ENCODE measurements at regions not wholly inside any gene's neighbourhood (a gene's known extent, or its start where the extent isn't known, plus 50 kb on each side); places are given as distances from the start of the nearest gene placed in this dataset.

DNA sequence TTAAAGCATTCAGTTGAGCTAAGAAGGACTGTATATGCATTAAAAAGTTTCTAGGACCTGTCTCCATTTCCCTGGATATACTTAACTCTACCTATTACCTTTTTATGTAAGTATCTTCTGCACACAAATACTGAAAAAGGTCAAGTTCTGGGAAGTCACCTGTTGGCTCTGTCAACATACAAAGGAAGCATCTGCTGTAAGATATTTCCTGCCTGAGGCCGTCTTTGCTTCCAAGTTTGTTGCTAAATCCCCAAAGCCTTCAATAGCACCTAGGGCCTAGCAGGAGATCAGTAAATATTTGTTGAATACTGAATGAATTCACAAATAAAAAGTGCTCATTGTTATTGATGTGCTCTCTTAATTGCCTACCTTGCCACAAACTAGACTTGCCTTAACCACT lies 188.4 kb downstream of the DUSP6 start:
- H3K4me3 ChIP-seq = no peak overlapping the region
- intact Hi-C loops (cut with DNase I; ENCODE audit: low total_unique reads) = no loop called here
- peak overlapping the region; percentile 63 to 82 for H3K27ac ChIP-seq
- H3K36me3 ChIP-seq = no peaks in the 10 kb centered on the region
- no peaks in the 10 kb centered on the region for H3K9me3 ChIP-seq
- H3K4me1 ChIP-seq = peaks cover 0 to 10% of the 10 kb centered on the region in 2 donors
- TF ChIP-seq, protein P1, sequence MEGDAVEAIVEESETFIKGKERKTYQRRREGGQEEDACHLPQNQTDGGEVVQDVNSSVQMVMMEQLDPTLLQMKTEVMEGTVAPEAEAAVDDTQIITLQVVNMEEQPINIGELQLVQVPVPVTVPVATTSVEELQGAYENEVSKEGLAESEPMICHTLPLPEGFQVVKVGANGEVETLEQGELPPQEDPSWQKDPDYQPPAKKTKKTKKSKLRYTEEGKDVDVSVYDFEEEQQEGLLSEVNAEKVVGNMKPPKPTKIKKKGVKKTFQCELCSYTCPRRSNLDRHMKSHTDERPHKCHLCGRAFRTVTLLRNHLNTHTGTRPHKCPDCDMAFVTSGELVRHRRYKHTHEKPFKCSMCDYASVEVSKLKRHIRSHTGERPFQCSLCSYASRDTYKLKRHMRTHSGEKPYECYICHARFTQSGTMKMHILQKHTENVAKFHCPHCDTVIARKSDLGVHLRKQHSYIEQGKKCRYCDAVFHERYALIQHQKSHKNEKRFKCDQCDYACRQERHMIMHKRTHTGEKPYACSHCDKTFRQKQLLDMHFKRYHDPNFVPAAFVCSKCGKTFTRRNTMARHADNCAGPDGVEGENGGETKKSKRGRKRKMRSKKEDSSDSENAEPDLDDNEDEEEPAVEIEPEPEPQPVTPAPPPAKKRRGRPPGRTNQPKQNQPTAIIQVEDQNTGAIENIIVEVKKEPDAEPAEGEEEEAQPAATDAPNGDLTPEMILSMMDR (IDR thresholded peaks at IDR 0.05) = no peak
- no peak for TF ChIP-seq POLR2A (IDR thresholded peaks at IDR 0.05)
- H3K27me3 ChIP-seq = no peaks in the 10 kb centered on the region
- peak in 1 of 2 donors; percentile 21 for DNase-seq

DNA sequence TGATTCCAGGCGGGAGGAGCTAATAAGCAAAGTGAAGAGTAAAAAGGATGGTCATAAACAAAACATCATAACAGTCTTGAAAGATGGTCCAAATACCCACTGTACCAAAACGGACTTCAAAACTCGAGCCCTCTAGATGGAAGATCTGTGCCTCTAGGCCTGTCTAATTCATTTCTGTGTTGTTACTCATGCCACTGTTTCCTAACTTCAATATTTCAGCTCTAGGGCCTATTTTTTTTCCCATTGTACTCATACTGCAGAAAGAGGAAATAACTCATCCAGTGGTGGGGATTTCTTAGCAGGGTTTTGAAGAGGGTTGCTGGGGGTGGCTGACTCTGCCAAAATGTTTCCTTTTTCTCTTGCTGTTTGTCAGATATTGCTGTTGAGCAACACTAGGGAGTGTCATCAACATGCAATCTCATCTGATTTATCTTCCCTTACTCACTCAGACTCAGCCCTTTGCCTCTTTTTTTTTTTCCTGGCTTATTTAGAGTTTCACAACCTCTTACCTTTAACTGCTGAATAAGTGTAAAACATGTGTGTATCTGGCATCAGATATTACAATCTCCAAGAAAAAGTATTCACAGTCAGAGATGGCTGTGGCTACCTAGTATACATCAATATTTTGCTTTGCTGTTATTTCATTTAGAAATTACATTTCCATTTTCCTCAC lies 189.6 kb downstream of the DUSP6 start:
- Histone ChIP-seq H3K27ac (peak overlapping the region; percentile 82 to 86), H3K9me3 (no peaks in the 10 kb centered on the region), H3K27me3 (no peaks in the 10 kb centered on the region), H3K36me3 (no peaks in the 10 kb centered on the region), H3K4me1 (peaks cover 0 to 10% of the 10 kb centered on the region in 2 donors), H3K4me3 (no peak overlapping the region)
- no peak for TF ChIP-seq POLR2A (IDR thresholded peaks at IDR 0.05)
- TF ChIP-seq, protein P1 (IDR thresholded peaks at IDR 0.05) = no peak
- DNase-seq = peak; percentile 70 to 89
- intact Hi-C loops (cut with DNase I; ENCODE audit: low total_unique reads) = no loop called here

DNA sequence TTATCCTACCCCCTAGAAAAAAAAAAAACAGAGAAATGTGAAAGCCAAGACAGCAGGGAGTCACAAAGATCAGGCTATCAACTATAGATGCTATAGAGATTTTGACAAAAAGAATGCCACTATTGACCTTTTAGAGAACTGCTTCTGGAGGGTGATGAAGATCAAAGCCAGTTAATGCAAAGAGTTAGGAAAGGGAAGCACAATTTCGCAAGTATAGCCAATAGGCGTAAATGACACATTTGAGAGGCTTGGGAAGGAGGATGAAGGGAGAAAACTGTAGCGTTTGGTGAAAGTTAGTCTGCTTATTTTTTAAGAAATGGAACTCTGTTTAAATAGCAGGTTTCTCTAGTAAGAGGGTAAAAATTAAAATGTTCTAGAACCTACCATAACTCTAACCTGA lies 190.7 kb downstream of the DUSP6 start:
- H3K4me3 ChIP-seq = no peak overlapping the region
- H3K36me3 ChIP-seq = no peaks in the 10 kb centered on the region
- intact Hi-C loops (cut with DNase I; ENCODE audit: low total_unique reads) = no loop called here
- TF ChIP-seq POLR2A (IDR thresholded peaks at IDR 0.05) = no peak
- TF ChIP-seq, protein P1 (IDR thresholded peaks at IDR 0.05) = no peak
- H3K27me3 ChIP-seq = no peaks in the 10 kb centered on the region
- H3K4me1 ChIP-seq = peaks cover 0 to 10% of the 10 kb centered on the region in 2 donors
- no peak for DNase-seq
- H3K27ac ChIP-seq = peak overlapping the region; percentile 82 to 86
- H3K9me3 ChIP-seq = no peaks in the 10 kb centered on the region

DNA sequence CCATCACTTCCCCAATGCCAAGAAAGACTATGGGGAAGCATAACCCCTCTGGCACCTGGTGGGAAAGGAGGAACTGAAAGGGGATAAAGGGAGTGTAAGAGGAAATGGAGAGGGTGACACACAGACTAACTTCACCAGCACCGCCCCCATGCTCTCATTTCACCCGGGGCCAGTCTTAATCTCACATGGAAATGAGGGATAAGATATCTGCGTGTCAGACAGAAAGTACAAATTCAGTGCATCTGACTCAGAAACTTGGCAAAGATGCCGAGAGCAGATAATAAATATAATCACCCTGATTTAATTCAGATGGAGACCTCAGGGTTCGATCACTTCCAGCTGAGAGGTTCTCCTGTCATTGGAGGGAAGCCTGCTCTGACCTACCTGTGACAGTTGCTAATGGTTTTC lies 191.6 kb downstream of the DUSP6 start:
- Histone ChIP-seq H3K9me3 (no peaks in the 10 kb centered on the region), H3K4me1 (peaks cover 0 to 10% of the 10 kb centered on the region in 2 donors), H3K27me3 (no peaks in the 10 kb centered on the region), H3K4me3 (no peak overlapping the region), H3K27ac (peak overlapping the region in 1 of 2 donors; percentile 86), H3K36me3 (no peaks in the 10 kb centered on the region)
- TF ChIP-seq, protein P1 (IDR thresholded peaks at IDR 0.05) = no peak
- TF ChIP-seq POLR2A (IDR thresholded peaks at IDR 0.05) = no peak
- intact Hi-C loops (cut with DNase I; ENCODE audit: low total_unique reads) = no loop called here
- peak; percentile 36 to 55 for DNase-seq

DNA sequence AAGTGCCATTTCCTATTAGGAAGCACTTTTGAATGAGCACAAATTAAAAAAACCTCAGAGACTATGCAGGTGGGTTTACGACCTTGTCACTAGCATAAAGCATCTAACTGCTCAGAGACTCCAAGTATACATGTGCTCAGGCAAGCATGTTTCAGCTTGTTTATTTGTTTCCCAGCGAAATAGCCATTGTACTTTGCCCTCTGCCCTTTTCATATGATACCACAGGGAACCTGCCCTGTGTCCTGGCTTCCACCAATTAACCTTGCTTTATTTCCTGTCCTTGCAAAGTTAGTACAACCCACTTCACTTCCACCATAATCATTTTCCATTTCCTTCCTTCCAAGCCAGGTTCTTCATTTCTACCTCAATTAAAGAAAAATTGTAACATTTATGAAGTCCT lies 194.9 kb downstream of the DUSP6 start:
- H3K27ac ChIP-seq = no peak overlapping the region
- no peaks in the 10 kb centered on the region for H3K9me3 ChIP-seq
- no peaks in the 10 kb centered on the region for H3K27me3 ChIP-seq
- no peak for DNase-seq
- H3K4me1 ChIP-seq = peaks cover 0 to 4% of the 10 kb centered on the region in 2 donors
- TF ChIP-seq, protein P1 (IDR thresholded peaks at IDR 0.05) = no peak
- no peak for TF ChIP-seq POLR2A (IDR thresholded peaks at IDR 0.05)
- no peak overlapping the region for H3K4me3 ChIP-seq
- intact Hi-C loops (cut with DNase I; ENCODE audit: low total_unique reads) = no loop called here
- H3K36me3 ChIP-seq = no peaks in the 10 kb centered on the region
